Upper lobe of left lung (tissue), 4 donors: ENCODE measurements at regions not wholly inside any gene's neighbourhood (a gene's known extent, or its start where the extent isn't known, plus 50 kb on each side); places are given as distances from the start of the nearest gene placed in this dataset.

Source experiments
- CTCF ChIP-seq, 6 experiments: fragments of 450-650 bp in 4 of 6; fragments of 200-600 bp in 2 of 6; sonication (generic) in 2 of 6; IDR thresholded peaks; one replicate each; pipeline ENCODE4 v1.5.1; 2016 to 2019; ENCODE audit warnings: antibody characterized with exemption in 6 of 6
- POLR2AphosphoS5 ChIP-seq, 2 donors: sonication (generic); formaldehyde crosslinking; IDR thresholded peaks; one replicate each; pipeline ENCODE4 v1.5.1; 2017; ENCODE audit warnings: antibody characterized with exemption in 2 of 2

GRCh38 chr20:50246367-50247195 is 56.0 kb downstream of the CEBPB start:
- TF ChIP-seq CTCF (IDR thresholded peaks at IDR 0.05) (no peak), POLR2AphosphoS5 (IDR thresholded peaks at IDR 0.05) (no peak)
